Neuronal stem cell (in vitro differentiated cells): ENCODE measurements at regions not wholly inside any gene's neighbourhood (a gene's known extent, or its start where the extent isn't known, plus 50 kb on each side); places are given as distances from the start of the nearest gene placed in this dataset.

Source experiments
- DNase-seq: peaks from one replicate; pipeline ENCODE4 v3.0.0-alpha.2; 2013; ENCODE audit warnings: low spot score
- H2AFZ ChIP-seq: one replicate; pipeline ENCODE4 v1.6.1; 2013; ENCODE audit warnings: mild to moderate bottlenecking, low read length, inconsistent platforms
- H2AK5ac ChIP-seq: 2 replicates; pipeline ENCODE4 v1.6.1; 2013; ENCODE audit warnings: low read depth, mild to moderate bottlenecking, inconsistent platforms, low read length, moderate library complexity, mixed read lengths
- H2BK120ac ChIP-seq: 2 replicates; pipeline ENCODE4 v1.6.1; 2013; ENCODE audit warnings: low read depth, mild to moderate bottlenecking, inconsistent platforms, low read length, moderate library complexity, mixed read lengths
- H2BK12ac ChIP-seq: one replicate; pipeline ENCODE4 v1.6.1; 2013; ENCODE audit warnings: low read length, inconsistent platforms
- H2BK15ac ChIP-seq: 2 replicates; pipeline ENCODE4 v1.6.1; 2013; ENCODE audit warnings: mild to moderate bottlenecking, low read length, inconsistent platforms, mixed read lengths
- H2BK5ac ChIP-seq: one replicate; pipeline ENCODE4 v1.6.1; 2013; ENCODE audit warnings: inconsistent platforms, mild to moderate bottlenecking, low read length, moderate library complexity
- H3K14ac ChIP-seq: one replicate; pipeline ENCODE4 v1.6.1; 2013; ENCODE audit warnings: low read length, inconsistent platforms
- H3K18ac ChIP-seq: 2 replicates; pipeline ENCODE4 v1.6.1; 2013; ENCODE audit warnings: low read length, inconsistent platforms
- H3K23ac ChIP-seq: 2 replicates; pipeline ENCODE4 v1.6.1; 2013; ENCODE audit warnings: low read depth, mild to moderate bottlenecking, mixed read lengths, low read length, inconsistent platforms; ENCODE audit not compliant: poor library complexity
- H3K27ac ChIP-seq: replicated peaks from 3 replicates; pipeline ENCODE4 v1.5.1; 2013; ENCODE audit warnings: low read length, inconsistent platforms
- H3K27me3 ChIP-seq, 3 experiments: 2 replicates each; pipeline ENCODE4 v1.6.1; 2013; ENCODE audit warnings: low read length in 3 of 3, mild to moderate bottlenecking in 2 of 3, inconsistent platforms in 1 of 3, low read depth in 1 of 3, mixed read lengths in 1 of 3, moderate library complexity in 1 of 3; ENCODE audit not compliant: control insufficient read depth in 3 of 3, insufficient read depth in 3 of 3
- H3K36me3 ChIP-seq, 2 donors: replicated peaks in 1 of 2; 2 replicates each; pipeline ENCODE4 v1.6.1; 2013; ENCODE audit warnings: low read length in 2 of 2; ENCODE audit not compliant: control insufficient read depth in 2 of 2, insufficient read depth in 2 of 2
- H3K4ac ChIP-seq: 2 replicates; pipeline ENCODE4 v1.6.1; 2013; ENCODE audit warnings: inconsistent platforms, mild to moderate bottlenecking, low read length, moderate library complexity
- H3K4me1 ChIP-seq, 2 donors: 1 replicate in 1 of 2; 2 replicates in 1 of 2; pipeline ENCODE4 v1.6.1; 2013; ENCODE audit warnings: low read length in 2 of 2, low read depth in 1 of 2; ENCODE audit not compliant: control insufficient read depth in 2 of 2, insufficient read depth in 1 of 2
- H3K4me2 ChIP-seq: one replicate; pipeline ENCODE4 v1.6.1; 2013; ENCODE audit warnings: mild to moderate bottlenecking, low read length, inconsistent platforms; ENCODE audit not compliant: insufficient read depth, poor library complexity, severe bottlenecking
- H3K4me3 ChIP-seq, 2 donors: 2 replicates each; pipeline ENCODE4 v1.5.1; 2013; ENCODE audit warnings: low read length in 2 of 2, mild to moderate bottlenecking in 2 of 2, inconsistent platforms in 1 of 2, moderate library complexity in 1 of 2
- H3K79me1 ChIP-seq: one replicate; pipeline ENCODE4 v1.6.1; 2013; ENCODE audit warnings: low read depth, mild to moderate bottlenecking, inconsistent platforms, low read length, moderate library complexity
- H3K9ac ChIP-seq: one replicate; pipeline ENCODE4 v1.6.1; 2013; ENCODE audit warnings: mild to moderate bottlenecking, low read depth, low read length, inconsistent platforms; ENCODE audit not compliant: poor library complexity
- H3K9me3 ChIP-seq, 2 donors: replicated peaks in 1 of 2; 2 replicates each; pipeline versions ENCODE3 to v1.6.1; 2013; ENCODE audit warnings: low read length in 2 of 2, mild to moderate bottlenecking in 2 of 2, inconsistent platforms in 1 of 2, low read depth in 1 of 2, mixed read lengths in 1 of 2, moderate library complexity in 1 of 2; ENCODE audit not compliant: control insufficient read depth in 2 of 2, insufficient read depth in 1 of 2
- H4K8ac ChIP-seq: one replicate; pipeline ENCODE4 v1.6.1; 2013; ENCODE audit warnings: low read depth, mild to moderate bottlenecking, inconsistent platforms, low read length, moderate library complexity
- H4K91ac ChIP-seq: one replicate; pipeline ENCODE4 v1.6.1; 2013; ENCODE audit warnings: low read length, low read depth, mild to moderate bottlenecking, inconsistent platforms; ENCODE audit not compliant: poor library complexity
- WGBS, 2 donors: extraction: QIAGEN DNeasy Blood & Tissue Kit; methylation state at CpG; one replicate each; pipeline ENCODE4 v1.1.7; 2013; ENCODE audit warnings: missing lambda C conversion rate in 2 of 2, mixed read lengths in 1 of 2; ENCODE audit not compliant: insufficient read length in 2 of 2, insufficient replicate concordance in 1 of 2; ENCODE audit errors: extremely low coverage in 2 of 2; 5-methylcytosine and 5-hydroxymethylcytosine counted together

- H2BK120ac ChIP-seq, result no peak overlapping the region
- no peak overlapping the region for H3K23ac ChIP-seq
- H4K91ac ChIP-seq, result no peak overlapping the region
- no peaks in the 10 kb centered on the region for H3K27me3 ChIP-seq
- H3K18ac ChIP-seq, result no peak overlapping the region
- no peaks in the 10 kb centered on the region for H3K36me3 ChIP-seq
- no peak overlapping the region for H3K4me2 ChIP-seq
- DNase-seq, result no peak
- no peak overlapping the region for H2AK5ac ChIP-seq
- no CpG with 5 or more reads among the region's 1 CpG for WGBS, 2 donors
- H3K79me1 ChIP-seq, result no peaks in the 10 kb centered on the region
- no peak overlapping the region for H2BK12ac ChIP-seq
- H4K8ac ChIP-seq, result no peak overlapping the region
- no peak overlapping the region for H3K27ac ChIP-seq
- no peak overlapping the region for H2BK5ac ChIP-seq
- no peak overlapping the region for H3K4ac ChIP-seq
- no peak overlapping the region for H2AFZ ChIP-seq
- H3K14ac ChIP-seq, result no peak overlapping the region
- no peak overlapping the region for H3K9ac ChIP-seq
- no peak overlapping the region for H3K4me3 ChIP-seq
- peaks cover 0 to 5% of the 10 kb centered on the region in 2 donors for H3K4me1 ChIP-seq
- H2BK15ac ChIP-seq, result no peak overlapping the region
- H3K9me3 ChIP-seq, result no peaks in the 10 kb centered on the region
Measured at GRCh38 chr12:29070309-29070708, 78.8 kb upstream of the FAR2 start.

GRCh38 chr12:29071099-29071498 lies 78.0 kb upstream of the FAR2 start:
- Histone ChIP-seq H4K8ac (no peak overlapping the region), H3K79me1 (no peaks in the 10 kb centered on the region), H2BK15ac (no peak overlapping the region), H2BK12ac (no peak overlapping the region), H4K91ac (no peak overlapping the region), H3K9ac (no peak overlapping the region), H3K36me3 (no peaks in the 10 kb centered on the region), H3K4me1 (peaks cover 0 to 2% of the 10 kb centered on the region in 2 donors), H3K14ac (no peak overlapping the region), H2AK5ac (no peak overlapping the region), H2AFZ (no peak overlapping the region), H3K4ac (no peak overlapping the region), H2BK5ac (no peak overlapping the region), H3K27ac (no peak overlapping the region), H2BK120ac (no peak overlapping the region), H3K9me3 (no peaks in the 10 kb centered on the region), H3K27me3 (no peaks in the 10 kb centered on the region), H3K4me3 (no peak overlapping the region), H3K23ac (no peak overlapping the region), H3K18ac (no peak overlapping the region), H3K4me2 (no peak overlapping the region)
- no peak for DNase-seq

GRCh38 chr12:29072631-29073030 lies 76.4 kb upstream of the FAR2 start:
- H3K18ac ChIP-seq, result no peak overlapping the region
- H3K23ac ChIP-seq, result no peak overlapping the region
- H2BK15ac ChIP-seq, result no peak overlapping the region
- H3K4ac ChIP-seq, result no peak overlapping the region
- H2AK5ac ChIP-seq, result no peak overlapping the region
- peaks cover 0 to 2% of the 10 kb centered on the region in 2 donors for H3K4me1 ChIP-seq
- no peaks in the 10 kb centered on the region for H3K9me3 ChIP-seq
- H3K27me3 ChIP-seq, result no peaks in the 10 kb centered on the region
- H3K79me1 ChIP-seq, result no peaks in the 10 kb centered on the region
- no peak overlapping the region for H2BK12ac ChIP-seq
- no peak overlapping the region for H2BK120ac ChIP-seq
- H3K27ac ChIP-seq, result no peak overlapping the region
- H3K9ac ChIP-seq, result no peak overlapping the region
- H2BK5ac ChIP-seq, result no peak overlapping the region
- no peak overlapping the region for H3K14ac ChIP-seq
- no CpG with 5 or more reads among the region's 1 CpG for WGBS, 2 donors
- H3K36me3 ChIP-seq, result no peaks in the 10 kb centered on the region
- no peak overlapping the region for H3K4me2 ChIP-seq
- H3K4me3 ChIP-seq, result no peak overlapping the region
- DNase-seq, result no peak
- H2AFZ ChIP-seq, result no peak overlapping the region
- H4K8ac ChIP-seq, result no peak overlapping the region
- H4K91ac ChIP-seq, result no peak overlapping the region

- no peak overlapping the region for H4K91ac ChIP-seq
- H2BK15ac ChIP-seq, result no peak overlapping the region
- no peak overlapping the region for H3K4me2 ChIP-seq
- no CpG with 5 or more reads among the region's 3 CpGs for WGBS, 2 donors
- no peak overlapping the region for H2BK5ac ChIP-seq
- H2BK120ac ChIP-seq, result no peak overlapping the region
- no peak overlapping the region for H3K23ac ChIP-seq
- H2BK12ac ChIP-seq, result no peak overlapping the region
- no peaks in the 10 kb centered on the region for H3K9me3 ChIP-seq
- H3K27me3 ChIP-seq, result no peaks in the 10 kb centered on the region
- H4K8ac ChIP-seq, result no peak overlapping the region
- no peak overlapping the region for H3K9ac ChIP-seq
- no peak overlapping the region for H3K4ac ChIP-seq
- no peak overlapping the region for H2AK5ac ChIP-seq
- H3K18ac ChIP-seq, result no peak overlapping the region
- no peak overlapping the region for H3K27ac ChIP-seq
- peaks cover 0 to 2% of the 10 kb centered on the region in 2 donors for H3K4me1 ChIP-seq
- H3K4me3 ChIP-seq, result no peak overlapping the region
- no peak for DNase-seq
- no peaks in the 10 kb centered on the region for H3K36me3 ChIP-seq
- H3K14ac ChIP-seq, result no peak overlapping the region
- H3K79me1 ChIP-seq, result no peaks in the 10 kb centered on the region
- no peak overlapping the region for H2AFZ ChIP-seq
Measured at GRCh38 chr12:29073631-29074239, 75.3 kb upstream of the FAR2 start.
